Memory B cell (primary cell): ENCODE measurements at regions not wholly inside any gene's neighbourhood (a gene's known extent, or its start where the extent isn't known, plus 50 kb on each side); places are given as distances from the start of the nearest gene placed in this dataset.
"Not testable (repeated sequence)": the region's sequence is repeated elsewhere in the genome, so short reads cannot be mapped to it uniquely, and the experiment has no call there.

Experiments used
- ATAC-seq: fragments of 150-1000 bp; cut with Tn5 transposase; 2 replicates; pipeline ENCODE4 v1.10.0; 2021; ENCODE audit warnings: low read depth, mild to moderate bottlenecking, moderate library complexity
- DNase-seq, 2 donors: peaks; one replicate each; pipeline ENCODE4 v3.0.0; 2022; ENCODE audit warnings: low spot score in 2 of 2
- H3K27ac Mint-ChIP-seq: one replicate; pipeline ENCODE4 v1.8.0; 2022; ENCODE audit warnings: mild to moderate bottlenecking, moderate library complexity, mixed read lengths
- H3K27me3 Mint-ChIP-seq: one replicate; pipeline ENCODE4 v1.8.0; 2022; ENCODE audit warnings: mixed read lengths
- H3K36me3 Mint-ChIP-seq: one replicate; pipeline ENCODE4 v1.8.0; 2022; ENCODE audit warnings: mild to moderate bottlenecking, mixed read lengths
- H3K4me1 Mint-ChIP-seq: one replicate; pipeline ENCODE4 v1.8.0; 2022; ENCODE audit warnings: mixed read lengths
- H3K4me3 Mint-ChIP-seq: one replicate; pipeline ENCODE4 v1.8.0; 2022; ENCODE audit warnings: mild to moderate bottlenecking, moderate library complexity, mixed read lengths
- H3K9me3 Mint-ChIP-seq: one replicate; pipeline ENCODE4 v1.8.0; 2022; ENCODE audit warnings: mixed read lengths

DNA sequence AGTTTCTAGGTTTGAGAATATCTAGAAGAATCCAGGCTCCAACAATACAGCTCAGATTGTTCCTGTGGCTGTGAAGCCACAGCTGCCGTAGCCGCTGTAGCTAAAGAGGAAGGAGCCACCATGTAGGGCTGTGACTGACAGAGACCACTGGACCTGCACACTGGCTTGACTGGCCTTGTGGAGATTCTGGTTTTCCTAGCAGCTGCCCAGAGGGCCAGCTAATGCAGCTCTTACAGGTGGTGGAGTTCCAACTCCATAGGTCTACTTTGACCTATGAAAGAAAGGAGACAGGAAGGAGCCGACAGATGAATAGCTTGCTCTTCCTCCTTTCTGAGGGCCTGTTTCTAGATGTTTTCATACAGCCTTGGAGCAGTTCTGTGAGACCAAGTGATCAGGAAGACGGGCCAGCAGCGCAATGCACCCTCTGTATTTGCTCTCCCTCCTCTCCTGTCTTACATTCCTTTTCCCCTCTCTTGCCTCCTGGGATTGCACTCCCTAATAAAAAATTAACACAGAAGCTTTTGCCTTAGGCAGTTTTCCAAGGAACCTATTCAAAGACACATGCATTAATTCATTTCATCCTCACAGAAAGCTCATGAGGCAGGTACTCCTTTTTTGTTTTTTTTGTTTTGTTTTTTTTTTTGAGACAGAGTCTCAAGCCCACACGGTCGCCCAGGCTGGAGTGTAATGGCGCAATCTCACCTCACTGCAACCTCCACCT is 51.8 kb upstream of the MYB start:
- ATAC-seq (peak; percentile 65), DNase-seq (no peak)
- Mint-ChIP-seq H3K27ac (no peak overlapping the region), H3K4me3 (no peak overlapping the region), H3K36me3 (no peaks in the 10 kb centered on the region), H3K27me3 (no peaks in the 10 kb centered on the region), H3K4me1 (peaks cover 7% of the 10 kb centered on the region), H3K9me3 (no peaks in the 10 kb centered on the region)

- Mint-ChIP-seq H3K4me1 (peaks cover 7% of the 10 kb centered on the region), H3K9me3 (no peaks in the 10 kb centered on the region), H3K4me3 (peak overlapping the region; percentile 6), H3K36me3 (no peaks in the 10 kb centered on the region), H3K27me3 (no peaks in the 10 kb centered on the region), H3K27ac (peak overlapping the region; percentile 29)
- peak; percentile 26 for ATAC-seq
- no peak for DNase-seq
Measured at GRCh38 chr6:135128268-135128914, 52.7 kb upstream of the MYB start.

- Mint-ChIP-seq H3K27ac (no peak overlapping the region), H3K36me3 (no peaks in the 10 kb centered on the region), H3K4me1 (peaks cover 7% of the 10 kb centered on the region), H3K27me3 (no peaks in the 10 kb centered on the region), H3K4me3 (no peak overlapping the region), H3K9me3 (no peaks in the 10 kb centered on the region)
- DNase-seq = no peak
- no peak for ATAC-seq
Measured at GRCh38 chr6:135126729-135127128, 54.4 kb upstream of the MYB start.

- H3K27me3 Mint-ChIP-seq = peaks cover under 1% of the 10 kb centered on the region
- H3K27ac Mint-ChIP-seq = no peak overlapping the region
- H3K4me3 Mint-ChIP-seq = no peak overlapping the region
- H3K9me3 Mint-ChIP-seq = no peaks in the 10 kb centered on the region
- no peak for ATAC-seq
- peaks cover 7% of the 10 kb centered on the region for H3K4me1 Mint-ChIP-seq
- no peak for DNase-seq
- H3K36me3 Mint-ChIP-seq = no peaks in the 10 kb centered on the region
Measured at GRCh38 chr6:135126034-135126433, 55.1 kb upstream of the MYB start.

- H3K9me3 Mint-ChIP-seq = no peaks in the 10 kb centered on the region
- no peak for ATAC-seq
- peaks cover 4% of the 10 kb centered on the region for H3K27me3 Mint-ChIP-seq
- H3K4me3 Mint-ChIP-seq = no peak overlapping the region
- DNase-seq = no peak
- no peaks in the 10 kb centered on the region for H3K36me3 Mint-ChIP-seq
- peaks cover under 1% of the 10 kb centered on the region for H3K4me1 Mint-ChIP-seq
- no peak overlapping the region for H3K27ac Mint-ChIP-seq
Measured at GRCh38 chr6:135121434-135121833, 59.7 kb upstream of the MYB start.

GRCh38 chr6:135118134-135118730 is 62.9 kb upstream of the MYB start:
- Mint-ChIP-seq H3K27ac (no peak overlapping the region), H3K4me3 (no peak overlapping the region), H3K36me3 (no peaks in the 10 kb centered on the region), H3K4me1 (peaks cover 5% of the 10 kb centered on the region), H3K9me3 (no peaks in the 10 kb centered on the region), H3K27me3 (peaks cover 6% of the 10 kb centered on the region)
- DNase-seq (no peak), ATAC-seq (no peak)

- H3K4me3 Mint-ChIP-seq = no peak overlapping the region
- no peaks in the 10 kb centered on the region for H3K36me3 Mint-ChIP-seq
- ATAC-seq (no peak), DNase-seq (no peak)
- H3K9me3 Mint-ChIP-seq = no peaks in the 10 kb centered on the region
- no peak overlapping the region for H3K27ac Mint-ChIP-seq
- H3K27me3 Mint-ChIP-seq = peaks cover 6% of the 10 kb centered on the region
- H3K4me1 Mint-ChIP-seq = peaks cover 5% of the 10 kb centered on the region
Measured at GRCh38 chr6:135117413-135117968, 62.9 kb upstream of the HBS1L start.

- ATAC-seq (no peak), DNase-seq (no peak)
- H3K9me3 Mint-ChIP-seq = no peaks in the 10 kb centered on the region
- no peaks in the 10 kb centered on the region for H3K36me3 Mint-ChIP-seq
- no peak overlapping the region for H3K4me3 Mint-ChIP-seq
- no peak overlapping the region for H3K27ac Mint-ChIP-seq
- H3K4me1 Mint-ChIP-seq = peaks cover 5% of the 10 kb centered on the region
- peaks cover 6% of the 10 kb centered on the region for H3K27me3 Mint-ChIP-seq
Measured at GRCh38 chr6:135116571-135116970, 61.9 kb upstream of the HBS1L start.

DNA sequence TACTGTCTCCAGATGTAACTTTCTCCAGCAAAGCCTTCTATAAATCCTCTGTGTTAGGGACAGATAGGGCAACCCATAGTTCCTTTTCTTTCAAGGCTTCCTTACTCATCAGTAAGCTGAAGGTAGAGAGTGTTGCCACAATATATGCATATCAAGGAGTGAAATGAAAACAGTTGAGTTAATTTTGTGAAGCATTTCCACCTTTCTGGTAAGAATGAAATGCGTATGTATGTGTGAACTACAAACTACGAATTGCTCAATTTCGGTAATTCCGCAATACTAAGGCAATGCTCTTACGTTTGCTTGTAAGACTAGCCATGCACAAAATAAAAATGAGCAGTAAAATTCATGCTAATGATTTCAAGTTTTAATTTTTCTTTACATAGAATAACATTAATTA is 61.2 kb upstream of the HBS1L start:
- H3K36me3 Mint-ChIP-seq = no peaks in the 10 kb centered on the region
- peaks cover 5% of the 10 kb centered on the region for H3K4me1 Mint-ChIP-seq
- no peak overlapping the region for H3K27ac Mint-ChIP-seq
- no peak for ATAC-seq
- no peak for DNase-seq
- peaks cover 5% of the 10 kb centered on the region for H3K27me3 Mint-ChIP-seq
- no peak overlapping the region for H3K4me3 Mint-ChIP-seq
- H3K9me3 Mint-ChIP-seq = no peaks in the 10 kb centered on the region

GRCh38 chr6:135115411-135115810 is 60.8 kb upstream of the HBS1L start:
- Mint-ChIP-seq H3K4me1 (peaks cover 5% of the 10 kb centered on the region), H3K4me3 (no peak overlapping the region), H3K36me3 (no peaks in the 10 kb centered on the region), H3K27ac (no peak overlapping the region), H3K27me3 (peaks cover 5% of the 10 kb centered on the region), H3K9me3 (no peaks in the 10 kb centered on the region)
- no peak for ATAC-seq
- DNase-seq = no peak

DNA sequence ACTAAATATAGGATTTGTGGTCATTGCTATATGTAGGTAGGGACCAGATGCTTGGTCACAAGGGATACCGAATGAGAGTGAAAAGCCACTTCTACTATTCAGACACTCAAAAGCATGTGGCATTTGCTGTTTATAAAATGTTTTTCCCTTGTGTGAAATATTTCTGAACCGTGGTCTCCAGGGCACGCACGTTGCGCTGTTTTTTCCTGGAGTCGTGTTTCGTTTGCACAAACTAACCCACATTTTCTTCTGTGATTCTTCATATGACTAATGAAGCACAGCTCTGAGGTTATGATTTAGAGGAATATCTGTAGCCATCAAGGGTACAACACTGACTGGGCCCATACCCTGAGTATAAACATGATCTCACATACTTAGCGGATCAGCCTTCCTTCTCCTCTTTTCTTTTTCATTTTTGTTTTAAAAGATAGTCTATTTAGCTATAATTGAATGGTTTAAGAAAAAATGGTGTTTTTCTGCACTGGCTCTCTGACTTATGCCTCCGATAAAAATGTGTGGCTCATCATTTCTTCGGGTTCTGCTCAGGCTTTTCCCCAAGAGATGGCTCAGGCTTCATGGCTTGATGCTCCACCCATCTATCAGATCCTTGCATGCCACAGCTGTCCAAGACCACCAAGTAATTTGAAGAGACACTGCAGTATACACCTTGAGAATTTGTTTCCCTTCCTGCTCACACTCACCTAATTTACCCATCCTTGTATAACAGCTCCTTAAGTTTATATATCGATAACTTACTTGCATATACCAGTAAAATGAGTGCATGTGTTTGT is 59.9 kb upstream of the HBS1L start:
- DNase-seq (no peak), ATAC-seq (no peak)
- Mint-ChIP-seq H3K4me3 (no peak overlapping the region), H3K4me1 (peaks cover 5% of the 10 kb centered on the region), H3K9me3 (no peaks in the 10 kb centered on the region), H3K27me3 (peaks cover 5% of the 10 kb centered on the region), H3K27ac (no peak overlapping the region), H3K36me3 (no peaks in the 10 kb centered on the region)

DNA sequence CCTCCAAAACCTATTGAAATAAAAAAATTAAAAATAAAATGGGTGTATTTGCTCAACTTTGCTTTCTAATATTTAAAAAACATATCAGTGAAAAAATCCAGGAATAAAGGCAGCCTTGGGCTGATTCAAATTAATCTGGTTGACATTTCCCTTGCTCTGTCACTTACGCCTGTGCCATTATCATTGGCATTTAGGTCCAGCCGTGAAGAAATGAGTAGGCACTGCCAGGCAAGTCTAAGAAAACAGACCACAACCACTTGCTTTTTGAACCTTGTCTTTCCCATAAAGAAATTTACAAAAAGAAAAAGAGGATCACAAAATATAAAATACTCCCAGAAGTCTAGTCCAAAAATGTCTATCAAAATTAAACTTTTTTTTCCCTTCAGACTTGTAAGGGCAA is 59.2 kb upstream of the HBS1L start:
- H3K36me3 Mint-ChIP-seq = no peaks in the 10 kb centered on the region
- H3K27me3 Mint-ChIP-seq = peaks cover 5% of the 10 kb centered on the region
- peaks cover 5% of the 10 kb centered on the region for H3K4me1 Mint-ChIP-seq
- no peak overlapping the region for H3K27ac Mint-ChIP-seq
- H3K9me3 Mint-ChIP-seq = no peaks in the 10 kb centered on the region
- DNase-seq = no peak
- ATAC-seq = no peak
- no peak overlapping the region for H3K4me3 Mint-ChIP-seq

DNA sequence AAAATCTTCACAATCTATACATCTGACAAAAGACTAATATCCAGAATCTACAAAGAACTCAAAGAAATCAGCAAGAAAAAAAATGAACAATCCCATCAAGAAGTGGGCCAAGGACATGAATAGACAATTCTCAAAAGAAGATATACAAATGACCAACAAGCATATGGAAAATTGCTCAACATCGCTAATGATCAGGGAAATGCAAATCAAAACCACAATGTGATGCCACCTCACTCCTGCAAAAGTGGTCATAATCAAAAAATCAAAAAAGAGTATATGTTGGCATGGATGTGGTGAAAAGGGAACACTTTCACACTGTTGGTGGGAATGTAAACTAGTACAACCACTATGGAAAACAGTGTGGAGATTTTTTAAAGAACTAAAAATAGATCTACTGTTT is 58.3 kb upstream of the HBS1L start:
- H3K27me3 Mint-ChIP-seq, H3K36me3 Mint-ChIP-seq, H3K4me3 Mint-ChIP-seq, H3K27ac Mint-ChIP-seq, H3K9me3 Mint-ChIP-seq, H3K4me1 Mint-ChIP-seq, DNase-seq, ATAC-seq: not testable (repeated sequence)

GRCh38 chr6:135110261-135110781 is 55.7 kb upstream of the HBS1L start:
- not testable (repeated sequence) for H3K27me3 Mint-ChIP-seq, H3K27ac Mint-ChIP-seq, H3K4me1 Mint-ChIP-seq, H3K36me3 Mint-ChIP-seq, DNase-seq, H3K4me3 Mint-ChIP-seq, ATAC-seq, H3K9me3 Mint-ChIP-seq
